ENCODE measurements at regions not wholly inside any gene's neighbourhood (a gene's known extent, or its start where the extent isn't known, plus 50 kb on each side); places are given as distances from the start of the nearest gene placed in this dataset.

DNA sequence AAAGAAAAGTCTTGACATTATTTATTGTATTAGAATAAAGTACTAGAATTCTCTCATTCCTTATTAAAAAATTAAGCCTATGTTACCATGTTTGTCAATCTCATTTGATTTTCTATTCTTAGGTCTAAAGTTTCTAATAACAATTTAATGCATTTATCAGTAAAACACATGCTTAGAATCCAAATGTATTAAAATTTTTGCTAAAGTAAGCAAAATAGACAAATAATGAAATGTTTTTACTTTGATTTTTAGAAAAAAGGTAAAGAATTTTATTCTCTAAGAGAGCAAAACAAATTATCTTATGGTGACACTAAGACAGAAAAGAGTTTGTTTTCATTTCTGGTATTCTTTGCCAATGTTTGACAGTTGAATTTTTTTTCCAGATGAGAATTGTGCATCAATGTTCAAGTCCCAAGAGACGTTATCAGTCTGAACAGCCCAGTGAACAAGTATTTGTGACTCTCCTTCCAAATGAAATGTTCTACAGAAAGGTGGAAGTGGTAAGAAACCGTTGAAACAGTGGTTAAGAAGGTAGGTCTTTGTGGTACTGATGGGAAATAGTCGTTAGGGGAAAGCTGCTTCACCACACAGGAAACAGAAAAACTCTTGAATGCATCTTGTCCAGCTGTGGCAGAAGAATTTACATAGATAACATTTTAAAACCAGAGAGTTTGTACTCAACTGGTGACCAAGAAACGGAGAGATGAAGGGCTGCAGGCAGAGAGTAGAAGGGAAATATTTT lies 402.5 kb downstream of the PTPRC start:
- TF ChIP-seq SIN3A (IDR thresholded peaks at IDR 0.05; ENCODE audit: borderline replicate concordance, insufficient read depth, low read length) (no peak), POLR2AphosphoS5 (IDR thresholded peaks at IDR 0.05; ENCODE audit: low read depth, low read length) (no peak), FOXP2 (optimal IDR thresholded peaks at IDR 0.05; ENCODE audit: borderline replicate concordance, extremely low read depth, extremely low read length, insufficient read depth) (no peak), TAF1 (IDR thresholded peaks at IDR 0.05; ENCODE audit: borderline replicate concordance, insufficient read depth, low read length) (no peak)
- TF ChIP-seq, protein P1, sequence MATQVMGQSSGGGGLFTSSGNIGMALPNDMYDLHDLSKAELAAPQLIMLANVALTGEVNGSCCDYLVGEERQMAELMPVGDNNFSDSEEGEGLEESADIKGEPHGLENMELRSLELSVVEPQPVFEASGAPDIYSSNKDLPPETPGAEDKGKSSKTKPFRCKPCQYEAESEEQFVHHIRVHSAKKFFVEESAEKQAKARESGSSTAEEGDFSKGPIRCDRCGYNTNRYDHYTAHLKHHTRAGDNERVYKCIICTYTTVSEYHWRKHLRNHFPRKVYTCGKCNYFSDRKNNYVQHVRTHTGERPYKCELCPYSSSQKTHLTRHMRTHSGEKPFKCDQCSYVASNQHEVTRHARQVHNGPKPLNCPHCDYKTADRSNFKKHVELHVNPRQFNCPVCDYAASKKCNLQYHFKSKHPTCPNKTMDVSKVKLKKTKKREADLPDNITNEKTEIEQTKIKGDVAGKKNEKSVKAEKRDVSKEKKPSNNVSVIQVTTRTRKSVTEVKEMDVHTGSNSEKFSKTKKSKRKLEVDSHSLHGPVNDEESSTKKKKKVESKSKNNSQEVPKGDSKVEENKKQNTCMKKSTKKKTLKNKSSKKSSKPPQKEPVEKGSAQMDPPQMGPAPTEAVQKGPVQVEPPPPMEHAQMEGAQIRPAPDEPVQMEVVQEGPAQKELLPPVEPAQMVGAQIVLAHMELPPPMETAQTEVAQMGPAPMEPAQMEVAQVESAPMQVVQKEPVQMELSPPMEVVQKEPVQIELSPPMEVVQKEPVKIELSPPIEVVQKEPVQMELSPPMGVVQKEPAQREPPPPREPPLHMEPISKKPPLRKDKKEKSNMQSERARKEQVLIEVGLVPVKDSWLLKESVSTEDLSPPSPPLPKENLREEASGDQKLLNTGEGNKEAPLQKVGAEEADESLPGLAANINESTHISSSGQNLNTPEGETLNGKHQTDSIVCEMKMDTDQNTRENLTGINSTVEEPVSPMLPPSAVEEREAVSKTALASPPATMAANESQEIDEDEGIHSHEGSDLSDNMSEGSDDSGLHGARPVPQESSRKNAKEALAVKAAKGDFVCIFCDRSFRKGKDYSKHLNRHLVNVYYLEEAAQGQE (IDR thresholded peaks at IDR 0.05; ENCODE audit: insufficient read depth in 1 of 2, low read depth in 2 of 2, low read length in 2 of 2) = no peak

- TF ChIP-seq TAF1 (IDR thresholded peaks at IDR 0.05; ENCODE audit: borderline replicate concordance, insufficient read depth, low read length) (no peak), SIN3A (IDR thresholded peaks at IDR 0.05; ENCODE audit: borderline replicate concordance, insufficient read depth, low read length) (no peak), POLR2AphosphoS5 (IDR thresholded peaks at IDR 0.05; ENCODE audit: low read depth, low read length) (no peak)
- TF ChIP-seq, protein P1 (IDR thresholded peaks at IDR 0.05; ENCODE audit: insufficient read depth in 1 of 2, low read depth in 2 of 2, low read length in 2 of 2) = no peak
Observed at GRCh38 chr1:199042193-199042592, 403.4 kb downstream of the PTPRC start.

DNA sequence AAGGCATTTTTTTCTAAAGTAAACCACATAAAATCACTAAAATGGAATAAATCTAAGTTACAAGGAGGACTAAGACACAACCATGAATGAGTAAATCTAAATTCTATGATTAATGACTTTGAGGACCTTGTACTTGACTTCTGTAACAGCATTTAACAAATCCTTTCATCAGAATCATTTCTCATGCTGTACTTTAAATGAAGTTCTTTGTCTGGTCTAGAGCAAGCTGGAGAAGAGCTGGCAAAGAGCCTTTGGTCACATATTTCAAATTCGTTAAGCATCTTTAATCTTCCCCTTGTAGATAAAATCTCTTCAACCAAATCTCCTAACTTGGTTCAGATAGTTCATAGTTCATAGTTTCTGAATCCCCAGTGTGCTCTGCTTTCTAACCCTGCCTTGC lies 405.4 kb downstream of the PTPRC start:
- no peak for TF ChIP-seq POLR2AphosphoS5 (IDR thresholded peaks at IDR 0.05; ENCODE audit: low read depth, low read length)
- TF ChIP-seq TAF1 (IDR thresholded peaks at IDR 0.05; ENCODE audit: borderline replicate concordance, insufficient read depth, low read length) = no peak
- TF ChIP-seq FOXP2 (optimal IDR thresholded peaks at IDR 0.05; ENCODE audit: borderline replicate concordance, extremely low read depth, extremely low read length, insufficient read depth) = no peak
- TF ChIP-seq SIN3A (IDR thresholded peaks at IDR 0.05; ENCODE audit: borderline replicate concordance, insufficient read depth, low read length) = no peak
- TF ChIP-seq, protein P1 (IDR thresholded peaks at IDR 0.05; ENCODE audit: insufficient read depth in 1 of 2, low read depth in 2 of 2, low read length in 2 of 2) = no peak

GRCh38 chr1:199046618-199047017 lies 407.8 kb downstream of the PTPRC start:
- no peak for TF ChIP-seq TAF1 (IDR thresholded peaks at IDR 0.05; ENCODE audit: borderline replicate concordance, insufficient read depth, low read length)
- no peak for TF ChIP-seq POLR2AphosphoS5 (IDR thresholded peaks at IDR 0.05; ENCODE audit: low read depth, low read length)
- TF ChIP-seq, protein P1 (IDR thresholded peaks at IDR 0.05; ENCODE audit: insufficient read depth in 1 of 2, low read depth in 2 of 2, low read length in 2 of 2) = no peak
- no peak for TF ChIP-seq FOXP2 (optimal IDR thresholded peaks at IDR 0.05; ENCODE audit: borderline replicate concordance, extremely low read depth, extremely low read length, insufficient read depth)
- no peak for TF ChIP-seq SIN3A (IDR thresholded peaks at IDR 0.05; ENCODE audit: borderline replicate concordance, insufficient read depth, low read length)

Measured in PFSK-1 (cell line).